Nephron (organoid): ENCODE measurements at regions not wholly inside any gene's neighbourhood (a gene's known extent, or its start where the extent isn't known, plus 50 kb on each side); places are given as distances from the start of the nearest gene placed in this dataset.

Experiments
- H3K27ac Mint-ChIP-seq, 3 experiments: 2 replicates each; pipeline ENCODE4 v1.8.0; 2020; ENCODE audit warnings: mixed read lengths in 3 of 3, mild to moderate bottlenecking in 2 of 3, moderate library complexity in 1 of 3
- H3K27me3 Mint-ChIP-seq: 2 replicates; pipeline ENCODE4 v1.8.0; 2021; ENCODE audit warnings: low read depth, mild to moderate bottlenecking, moderate library complexity, mixed read lengths
- H3K36me3 Mint-ChIP-seq: 2 replicates; pipeline ENCODE4 v1.8.0; 2020; ENCODE audit warnings: low read depth, mixed read lengths
- H3K4me1 Mint-ChIP-seq: 2 replicates; pipeline ENCODE4 v1.8.0; 2020; ENCODE audit warnings: mixed read lengths
- H3K4me3 Mint-ChIP-seq, 3 experiments: 2 replicates each; pipeline ENCODE4 v1.8.0; 2020; ENCODE audit warnings: mild to moderate bottlenecking in 3 of 3, mixed read lengths in 3 of 3, moderate library complexity in 2 of 3
- H3K9me3 Mint-ChIP-seq: 2 replicates; pipeline ENCODE4 v1.8.0; 2020; ENCODE audit warnings: mixed read lengths
- CTCF ChIP-seq, 3 experiments: fragments of 200-600 bp; sonication (generic); IDR thresholded peaks; one replicate each; pipeline ENCODE4 v1.5.0; 2021; ENCODE audit warnings: antibody characterized with exemption in 3 of 3; ENCODE audit not compliant: unreplicated experiment in 3 of 3

- no peak for TF ChIP-seq CTCF (IDR thresholded peaks at IDR 0.05; ENCODE audit: unreplicated experiment in 3 of 3)
- H3K9me3 Mint-ChIP-seq: peaks cover 52% of the 10 kb centered on the region
Measured at GRCh38 chr17:22512997-22513538, 820.7 kb downstream of the KCNJ18 start.

GRCh38 chr17:22514315-22514714 lies 822.0 kb downstream of the KCNJ18 start:
- H3K9me3 Mint-ChIP-seq: peaks cover 50% of the 10 kb centered on the region
- TF ChIP-seq CTCF (IDR thresholded peaks at IDR 0.05; ENCODE audit: unreplicated experiment in 3 of 3): no peak
- H3K27me3 Mint-ChIP-seq: no peaks in the 10 kb centered on the region
- H3K27ac Mint-ChIP-seq: no peak overlapping the region
- no peaks in the 10 kb centered on the region for H3K4me1 Mint-ChIP-seq
- no peak overlapping the region for H3K4me3 Mint-ChIP-seq
- H3K36me3 Mint-ChIP-seq: no peaks in the 10 kb centered on the region

More at GRCh38 chr17:22512997-22513538, 820.7 kb downstream of the KCNJ18 start:
- H3K4me1 Mint-ChIP-seq: no peaks in the 10 kb centered on the region
- H3K27me3 Mint-ChIP-seq: no peaks in the 10 kb centered on the region
- no peak overlapping the region for H3K4me3 Mint-ChIP-seq
- no peak overlapping the region for H3K27ac Mint-ChIP-seq
- H3K36me3 Mint-ChIP-seq: no peaks in the 10 kb centered on the region

- TF ChIP-seq CTCF (IDR thresholded peaks at IDR 0.05; ENCODE audit: unreplicated experiment in 3 of 3): no peak
- no peak overlapping the region for H3K27ac Mint-ChIP-seq
- no peaks in the 10 kb centered on the region for H3K4me1 Mint-ChIP-seq
- no peak overlapping the region for H3K4me3 Mint-ChIP-seq
- H3K9me3 Mint-ChIP-seq: peaks cover 49% of the 10 kb centered on the region
- no peaks in the 10 kb centered on the region for H3K27me3 Mint-ChIP-seq
- no peaks in the 10 kb centered on the region for H3K36me3 Mint-ChIP-seq
Measured at GRCh38 chr17:22514767-22515320, 822.5 kb downstream of the KCNJ18 start.

GRCh38 chr17:22515599-22515998 lies 823.3 kb downstream of the KCNJ18 start:
- no peak overlapping the region for H3K27ac Mint-ChIP-seq
- TF ChIP-seq CTCF (IDR thresholded peaks at IDR 0.05; ENCODE audit: unreplicated experiment in 3 of 3): no peak
- no peaks in the 10 kb centered on the region for H3K36me3 Mint-ChIP-seq
- peaks cover 42% of the 10 kb centered on the region for H3K9me3 Mint-ChIP-seq
- no peaks in the 10 kb centered on the region for H3K4me1 Mint-ChIP-seq
- no peaks in the 10 kb centered on the region for H3K27me3 Mint-ChIP-seq
- H3K4me3 Mint-ChIP-seq: no peak overlapping the region

GRCh38 chr17:22516861-22517636 lies 824.7 kb downstream of the KCNJ18 start:
- no peak for TF ChIP-seq CTCF (IDR thresholded peaks at IDR 0.05; ENCODE audit: unreplicated experiment in 3 of 3)
- H3K36me3 Mint-ChIP-seq: no peaks in the 10 kb centered on the region

More at GRCh38 chr17:22516861-22517636, 824.7 kb downstream of the KCNJ18 start:
- Mint-ChIP-seq H3K9me3 (peaks cover 34% of the 10 kb centered on the region), H3K27me3 (no peaks in the 10 kb centered on the region), H3K4me3 (no peak overlapping the region), H3K27ac (no peak overlapping the region), H3K4me1 (no peaks in the 10 kb centered on the region)
